Left kidney (tissue), 1 donor: ENCODE measurements at regions not wholly inside any gene's neighbourhood (a gene's known extent, or its start where the extent isn't known, plus 50 kb on each side); places are given as distances from the start of the nearest gene placed in this dataset.
"Not testable (repeated sequence)": the region's sequence is repeated elsewhere in the genome, so short reads cannot be mapped to it uniquely, and the experiment has no call there.

Source experiments
- DNase-seq: peaks from one replicate; pipeline ENCODE4 v3.0.0-alpha.2; 2013

GRCh38 chr4:118587946-118588345, 97.2 kb upstream of the METTL14 start:
- DNase-seq = no peak

- DNase-seq = no peak
These were observed 95.6 kb upstream of the METTL14 start for GRCh38 chr4:118589471-118590055.

- DNase-seq = peak; percentile 92
These were observed 93.7 kb upstream of the METTL14 start for GRCh38 chr4:118591339-118592046.

GRCh38 chr4:118592289-118592688, 92.9 kb upstream of the METTL14 start:
- DNase-seq = not testable (repeated sequence)

- DNase-seq = not testable (repeated sequence)
These were observed 89.3 kb upstream of the METTL14 start for GRCh38 chr4:118595883-118596282.

- DNase-seq = not testable (repeated sequence)
These were observed 60.1 kb upstream of the METTL14 start for GRCh38 chr4:118625097-118625496.

GRCh38 chr4:118629697-118630096, 55.5 kb upstream of the METTL14 start:
- DNase-seq = not testable (repeated sequence)

- DNase-seq = not testable (repeated sequence)
These were observed 54.3 kb upstream of the METTL14 start for GRCh38 chr4:118630897-118631296.

GRCh38 chr4:118631321-118632050, 53.7 kb upstream of the METTL14 start:
- not testable (repeated sequence) for DNase-seq

GRCh38 chr4:118633476-118633875, 51.7 kb upstream of the METTL14 start:
- not testable (repeated sequence) for DNase-seq

- not testable (repeated sequence) for DNase-seq
These were observed 50.9 kb upstream of the METTL14 start for GRCh38 chr4:118634126-118634875.
